ENCODE measurements at regions not wholly inside any gene's neighbourhood (a gene's known extent, or its start where the extent isn't known, plus 50 kb on each side); places are given as distances from the start of the nearest gene placed in this dataset.
A peak's percentile ranks its signal among the peaks of the same experiment; 100 is the strongest.
"Not testable (repeated sequence)": the region's sequence is repeated elsewhere in the genome, so short reads cannot be mapped to it uniquely, and the experiment has no call there.

GRCh38 chr1:148363439-148363810 is 119.7 kb downstream of the PPIAL4G start:
- TF ChIP-seq, protein P1, sequence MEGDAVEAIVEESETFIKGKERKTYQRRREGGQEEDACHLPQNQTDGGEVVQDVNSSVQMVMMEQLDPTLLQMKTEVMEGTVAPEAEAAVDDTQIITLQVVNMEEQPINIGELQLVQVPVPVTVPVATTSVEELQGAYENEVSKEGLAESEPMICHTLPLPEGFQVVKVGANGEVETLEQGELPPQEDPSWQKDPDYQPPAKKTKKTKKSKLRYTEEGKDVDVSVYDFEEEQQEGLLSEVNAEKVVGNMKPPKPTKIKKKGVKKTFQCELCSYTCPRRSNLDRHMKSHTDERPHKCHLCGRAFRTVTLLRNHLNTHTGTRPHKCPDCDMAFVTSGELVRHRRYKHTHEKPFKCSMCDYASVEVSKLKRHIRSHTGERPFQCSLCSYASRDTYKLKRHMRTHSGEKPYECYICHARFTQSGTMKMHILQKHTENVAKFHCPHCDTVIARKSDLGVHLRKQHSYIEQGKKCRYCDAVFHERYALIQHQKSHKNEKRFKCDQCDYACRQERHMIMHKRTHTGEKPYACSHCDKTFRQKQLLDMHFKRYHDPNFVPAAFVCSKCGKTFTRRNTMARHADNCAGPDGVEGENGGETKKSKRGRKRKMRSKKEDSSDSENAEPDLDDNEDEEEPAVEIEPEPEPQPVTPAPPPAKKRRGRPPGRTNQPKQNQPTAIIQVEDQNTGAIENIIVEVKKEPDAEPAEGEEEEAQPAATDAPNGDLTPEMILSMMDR (IDR thresholded peaks at IDR 0.05) = no peak
- Histone ChIP-seq H3K9me3 (no peaks in the 10 kb centered on the region), H3K4me1 (no peaks in the 10 kb centered on the region), H3K27ac (no peak overlapping the region), H3K36me3 (no peaks in the 10 kb centered on the region), H3K4me3 (no peak overlapping the region), H3K27me3 (no peaks in the 10 kb centered on the region)
- DNase-seq (ENCODE audit: low spot score in 2 of 2) = no peak
- intact Hi-C loops (cut with DNase I) = no loop called here

- no peaks in the 10 kb centered on the region for H3K4me1 ChIP-seq
- H3K36me3 ChIP-seq = no peaks in the 10 kb centered on the region
- no peaks in the 10 kb centered on the region for H3K27me3 ChIP-seq
- H3K4me3 ChIP-seq = no peak overlapping the region
- intact Hi-C loops (cut with DNase I) = no loop called here
- no peaks in the 10 kb centered on the region for H3K9me3 ChIP-seq
- TF ChIP-seq, protein P1 (IDR thresholded peaks at IDR 0.05) = no peak
- DNase-seq (ENCODE audit: low spot score in 2 of 2) = no peak
- H3K27ac ChIP-seq = no peak overlapping the region
Measured at GRCh38 chr1:148362626-148363438, 120.3 kb downstream of the PPIAL4G start.

GRCh38 chr1:148362216-148362611 is 120.9 kb downstream of the PPIAL4G start:
- Histone ChIP-seq H3K27me3 (no peaks in the 10 kb centered on the region), H3K4me1 (no peaks in the 10 kb centered on the region), H3K9me3 (no peaks in the 10 kb centered on the region), H3K27ac (no peak overlapping the region), H3K4me3 (no peak overlapping the region), H3K36me3 (no peaks in the 10 kb centered on the region)
- intact Hi-C loops (cut with DNase I) = no loop called here
- TF ChIP-seq, protein P1 (IDR thresholded peaks at IDR 0.05) = no peak
- no peak for DNase-seq (ENCODE audit: low spot score in 2 of 2)

DNA sequence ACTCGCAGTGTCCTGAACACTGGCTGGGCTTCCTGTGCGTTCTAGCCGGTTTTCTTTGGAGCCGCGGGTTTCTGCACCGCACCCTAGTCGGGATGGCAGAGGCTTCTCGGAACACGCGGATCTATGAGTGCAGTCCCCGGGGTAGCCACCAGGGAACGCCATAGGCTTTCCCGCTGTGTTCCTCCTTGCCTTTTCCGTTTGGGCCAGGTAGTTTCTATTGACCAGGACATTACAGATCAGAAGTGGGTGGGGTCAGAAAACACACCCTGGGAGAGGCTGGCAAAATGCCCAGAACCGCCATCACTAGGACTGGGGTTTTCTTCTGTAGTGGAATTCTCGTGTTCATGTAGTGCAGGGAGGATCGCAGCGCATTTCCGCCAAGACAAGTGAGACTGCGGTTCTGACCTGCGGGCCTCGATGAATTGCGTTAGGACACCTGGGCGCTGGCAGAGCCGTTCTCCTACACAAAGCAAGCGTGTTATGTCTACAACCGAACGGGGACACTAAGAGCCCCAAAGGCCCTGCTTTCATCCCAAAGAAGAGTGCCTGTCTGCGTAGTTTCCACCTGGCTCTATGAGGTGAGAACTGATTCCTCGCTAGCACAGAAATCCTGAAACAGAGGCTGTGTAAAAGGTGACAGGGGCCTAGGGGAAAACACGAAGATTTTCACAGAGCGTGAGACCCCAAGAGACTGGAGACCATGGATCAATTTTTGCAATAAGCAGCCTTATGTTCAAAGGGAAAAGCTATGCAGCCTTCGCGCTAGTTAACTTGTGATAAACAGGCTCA is 121.5 kb downstream of the PPIAL4G start:
- H3K36me3 ChIP-seq; intact Hi-C loops (cut with DNase I); H3K4me1 ChIP-seq; H3K4me3 ChIP-seq; H3K27ac ChIP-seq; H3K9me3 ChIP-seq; H3K27me3 ChIP-seq; DNase-seq (ENCODE audit: low spot score in 2 of 2): not testable (repeated sequence)
- TF ChIP-seq, protein P1 (IDR thresholded peaks at IDR 0.05) = peak; percentile 20 to 35 (median 22)

GRCh38 chr1:148357037-148357436 is 126.1 kb downstream of the PPIAL4G start:
- intact Hi-C loops (cut with DNase I) = no loop called here
- no peak for DNase-seq (ENCODE audit: low spot score in 2 of 2)
- Histone ChIP-seq H3K27ac (no peak overlapping the region), H3K36me3 (no peaks in the 10 kb centered on the region), H3K9me3 (no peaks in the 10 kb centered on the region), H3K4me1 (no peaks in the 10 kb centered on the region), H3K27me3 (no peaks in the 10 kb centered on the region), H3K4me3 (no peak overlapping the region)
- TF ChIP-seq, protein P1 (IDR thresholded peaks at IDR 0.05) = no peak
